A549 (cell line): ENCODE measurements at regions not wholly inside any gene's neighbourhood (a gene's known extent, or its start where the extent isn't known, plus 50 kb on each side); places are given as distances from the start of the nearest gene placed in this dataset.

ENCODE experiments used
- ATAC-seq, 2 experiments: fragments of 200-7000 bp in 1 of 2; fragments of >200 bp in 1 of 2; cut with Nextera tagmentation in 1 of 2; cut with Tn5 transposase in 1 of 2; 3 replicates each; pipeline versions ENCODE4 v1.8.0 to v1.9.1; 2018 to 2020; ENCODE audit warnings: mild to moderate bottlenecking in 1 of 2, moderate library complexity in 1 of 2
- CTCF ChIA-PET: fragments of 300-600 bp; sonication (Branson Sonifier 250); formaldehyde crosslinking; extraction: SDS; loops from one replicate; lab custom pipeline; 2021; ENCODE audit warnings: antibody characterized with exemption, inconsistent platforms; lab: Yijun Ruan, JAX
- POLR2A ChIA-PET: fragments of 350-600 bp; formaldehyde crosslinking; extraction: SDS; loops from one replicate; lab custom pipeline; 2021; ENCODE audit warnings: antibody characterized with exemption, inconsistent platforms; lab: Yijun Ruan, JAX
- DNase-seq, 2 experiments: peaks; one replicate each; pipeline versions ENCODE4 v3.0.0 to v3.0.0-alpha.2; 2011 to 2016; ENCODE audit warnings: low read depth in 1 of 2, low spot score in 1 of 2
- FAIRE-seq: peaks from 2 replicates; lab custom pipeline; 2011; peaks lifted over from hg19 to GRCh38; lab: Jason Lieb, UNC
- H3K27ac ChIP-seq, 2 experiments: fragments of >200 bp; sonication (Bioruptor Twin); formaldehyde crosslinking; 3 replicates each; pipeline ENCODE4 v1.5.1; 2016 to 2017
- H3K4me1 ChIP-seq: fragments of >200 bp; sonication (Bioruptor Twin); formaldehyde crosslinking; 3 replicates; pipeline ENCODE4 v1.6.1; 2016
- H3K4me2 ChIP-seq: fragments of >200 bp; sonication (Bioruptor Twin); formaldehyde crosslinking; 3 replicates; pipeline ENCODE4 v1.6.1; 2016
- H3K4me3 ChIP-seq: fragments of >200 bp; sonication (Bioruptor Twin); formaldehyde crosslinking; 3 replicates; pipeline ENCODE4 v1.5.1; 2016
- H3K9me3 ChIP-seq: fragments of >200 bp; sonication (Bioruptor Twin); formaldehyde crosslinking; 3 replicates; pipeline ENCODE4 v1.6.1; 2016
- ATOH8 ChIP-seq: fragments of 250-450 bp; sonication (Bioruptor Pico); IDR thresholded peaks from 2 replicates; pipeline ENCODE4 v1.5.0; 2020; ENCODE audit warnings: low read depth, mild to moderate bottlenecking, moderate library complexity
- BHLHE40 ChIP-seq: IDR thresholded peaks from 2 replicates; pipeline ENCODE4 v1.6.1; 2012; ENCODE audit warnings: low read depth, low read length, inconsistent platforms
- CBX2 ChIP-seq: fragments of 200-600 bp; sonication (generic); IDR thresholded peaks from 2 replicates; pipeline ENCODE4 v1.6.1; 2016; ENCODE audit warnings: low read depth, mild to moderate bottlenecking, borderline replicate concordance
- CBX8 ChIP-seq: fragments of 200-600 bp; sonication (generic); IDR thresholded peaks from 2 replicates; pipeline ENCODE4 v1.6.1; 2016
- CEBPB ChIP-seq, 2 experiments: fragments of >200 bp in 1 of 2; sonication (Bioruptor Twin) in 1 of 2; formaldehyde crosslinking in 1 of 2; IDR thresholded peaks; 2 replicates each; pipeline ENCODE4 v1.6.1; 2012 to 2016
- CHD2 ChIP-seq: fragments of 150-350 bp; IDR thresholded peaks from 2 replicates; pipeline ENCODE4 v1.6.1; 2014; ENCODE audit warnings: low read length; ENCODE audit not compliant: partially characterized antibody
- CHD4 ChIP-seq: fragments of 200-600 bp; sonication (generic); IDR thresholded peaks from 2 replicates; pipeline ENCODE4 v1.6.1; 2016; ENCODE audit warnings: antibody characterized with exemption, mild to moderate bottlenecking, borderline replicate concordance
- E2F6 ChIP-seq: IDR thresholded peaks from 2 replicates; pipeline ENCODE4 v1.6.1; 2012; ENCODE audit warnings: low read depth, borderline replicate concordance
- EHMT2 ChIP-seq: fragments of 200-600 bp; sonication (generic); IDR thresholded peaks from 2 replicates; pipeline ENCODE4 v1.6.1; 2016; ENCODE audit warnings: antibody characterized with exemption, low read depth, mild to moderate bottlenecking, moderate library complexity
- ELK1 ChIP-seq: fragments of 150-350 bp; IDR thresholded peaks from 2 replicates; pipeline ENCODE4 v1.6.1; 2014; ENCODE audit warnings: low read depth, mild to moderate bottlenecking, low read length
- EP300 ChIP-seq, 2 experiments: fragments of >200 bp; sonication (Bioruptor Twin); formaldehyde crosslinking; IDR thresholded peaks; 2 replicates in 1 of 2; 3 replicates in 1 of 2; pipeline ENCODE4 v1.6.1; 2016 to 2017
- FOSB ChIP-seq: fragments of 250-450 bp; sonication (Bioruptor Pico); IDR thresholded peaks from 2 replicates; pipeline ENCODE4 v1.5.0; 2020; ENCODE audit warnings: mild to moderate bottlenecking, moderate library complexity
- FOXS1 ChIP-seq: fragments of 250-450 bp; sonication (Bioruptor Pico); IDR thresholded peaks from 2 replicates; pipeline ENCODE4 v1.5.0; 2020; ENCODE audit warnings: mild to moderate bottlenecking, moderate library complexity
- HDAC2 ChIP-seq: fragments of 200-600 bp; sonication (generic); IDR thresholded peaks from 2 replicates; pipeline ENCODE4 v1.6.1; 2016
- HEYL ChIP-seq: fragments of 250-450 bp; sonication (Bioruptor Pico); IDR thresholded peaks from 2 replicates; pipeline ENCODE4 v1.8.0; 2021; ENCODE audit warnings: mild to moderate bottlenecking, moderate library complexity
- HOXB13 ChIP-seq: fragments of 250-450 bp; sonication (Bioruptor Pico); IDR thresholded peaks from 2 replicates; pipeline ENCODE4 v1.5.0; 2020; ENCODE audit warnings: low read depth, mild to moderate bottlenecking, moderate library complexity
- HOXB5 ChIP-seq: fragments of 250-450 bp; sonication (Bioruptor Pico); IDR thresholded peaks from 2 replicates; pipeline ENCODE4 v1.5.0; 2020; ENCODE audit warnings: mild to moderate bottlenecking, moderate library complexity
- JUNB ChIP-seq: fragments of >200 bp; sonication (Bioruptor Twin); formaldehyde crosslinking; IDR thresholded peaks from 2 replicates; pipeline ENCODE4 v1.6.1; 2016
- KDM5A ChIP-seq: fragments of 200-600 bp; sonication (generic); IDR thresholded peaks from 2 replicates; pipeline ENCODE4 v1.6.1; 2016; ENCODE audit warnings: antibody characterized with exemption, mild to moderate bottlenecking
- MAFK ChIP-seq: fragments of 450-650 bp; IDR thresholded peaks from 2 replicates; pipeline ENCODE4 v1.6.1; 2014; ENCODE audit not compliant: partially characterized antibody
- NFE2L2 ChIP-seq: fragments of 150-350 bp; conservative IDR thresholded peaks from 2 replicates; pipeline ENCODE4 v1.6.1; 2014; ENCODE audit warnings: low read length
- NR3C1 ChIP-seq: fragments of >200 bp; sonication (Bioruptor Twin); formaldehyde crosslinking; IDR thresholded peaks from 3 replicates; pipeline ENCODE4 v1.6.1; 2017
- PHF8 ChIP-seq: fragments of 200-600 bp; sonication (generic); IDR thresholded peaks from 2 replicates; pipeline ENCODE4 v1.6.1; 2016; ENCODE audit warnings: low read depth, mild to moderate bottlenecking, antibody characterized with exemption, moderate library complexity, borderline replicate concordance
- POLR2AphosphoS2 ChIP-seq: conservative IDR thresholded peaks from 2 replicates; pipeline ENCODE4 v1.6.1; 2012; ENCODE audit warnings: low read length, improper control_type of control experiment, inconsistent platforms
- RAD21 ChIP-seq, 2 experiments: fragments of >200 bp in 1 of 2; sonication (Bioruptor Twin) in 1 of 2; formaldehyde crosslinking in 1 of 2; IDR thresholded peaks in 1 of 2; conservative IDR thresholded peaks in 1 of 2; 2 replicates in 1 of 2; 3 replicates in 1 of 2; pipeline ENCODE4 v1.6.1; 2012 to 2018; ENCODE audit warnings: inconsistent platforms in 1 of 2
- RNF2 ChIP-seq: fragments of 200-600 bp; sonication (generic); IDR thresholded peaks from 2 replicates; pipeline ENCODE4 v1.6.1; 2016; ENCODE audit warnings: low read depth, mild to moderate bottlenecking, antibody characterized with exemption, moderate library complexity, borderline replicate concordance
- TP53 ChIP-seq: fragments of 250-450 bp; sonication (Bioruptor Pico); IDR thresholded peaks from 2 replicates; pipeline ENCODE4 v1.5.0; 2021; ENCODE audit warnings: mild to moderate bottlenecking, moderate library complexity
- ZNF302 ChIP-seq: fragments of 250-450 bp; sonication (Bioruptor Pico); IDR thresholded peaks from 2 replicates; pipeline ENCODE4 v1.9.0; 2021; ENCODE audit warnings: inconsistent platforms, mild to moderate bottlenecking, moderate library complexity
- ZSCAN20 ChIP-seq: fragments of 250-450 bp; sonication (Bioruptor Pico); IDR thresholded peaks from 2 replicates; pipeline ENCODE4 v1.8.0; 2022; ENCODE audit warnings: mild to moderate bottlenecking, moderate library complexity
- WGBS: methylation state at CpG from one replicate; pipeline ENCODE4 v1.1.6; 2017; ENCODE audit errors: missing lambda C conversion rate; 5-methylcytosine and 5-hydroxymethylcytosine counted together

- ATAC-seq (no peak), FAIRE-seq (no peak), DNase-seq (no peak)
- POLR2A ChIA-PET: no interaction called here
- WGBS: 7% methylated on average over 2 of the region's 2 CpGs
- CTCF ChIA-PET: interaction anchor here (0.6 to 0.8 kb wide), 2 partner anchors 310 to 395 kb away, joined by 3 read pairs; no protein-coding TSS in a partner anchor
- TF ChIP-seq HEYL (CRISPR knock-in tag) (no peak), E2F6 (no peak), RAD21 (conservative IDR thresholded peaks at IDR 0.05 in 1 of 2, IDR thresholded peaks at IDR 0.05 in 1 of 2) (no peak), ZSCAN20 (CRISPR knock-in tag) (no peak), TP53 (CRISPR knock-in tag) (no peak), CEBPB (IDR thresholded peaks at IDR 0.05) (no peak), POLR2AphosphoS2 (no peak), FOXS1 (CRISPR knock-in tag) (no peak), CHD2 (no peak)
- Histone ChIP-seq H3K4me3 (no peak overlapping the region), H3K4me2 (no peak overlapping the region), H3K4me1 (no peaks in the 10 kb centered on the region), H3K27ac (no peak overlapping the region), H3K9me3 (no peaks in the 10 kb centered on the region)
These were observed 203.0 kb upstream of the VLDLR start for GRCh38 chr9:2418619-2419018.

GRCh38 chr9:2419347-2419746 is 202.2 kb upstream of the VLDLR start:
- FAIRE-seq (no peak), DNase-seq (no peak)
- WGBS: 3% methylated on average over 2 of the region's 2 CpGs

GRCh38 chr9:2420543-2420942 is 201.0 kb upstream of the VLDLR start:
- POLR2A ChIA-PET: no interaction called here
- Histone ChIP-seq H3K27ac (no peak overlapping the region), H3K9me3 (no peaks in the 10 kb centered on the region), H3K4me2 (no peak overlapping the region), H3K4me3 (no peak overlapping the region), H3K4me1 (no peaks in the 10 kb centered on the region)
- DNase-seq (no peak), ATAC-seq (no peak), FAIRE-seq (no peak)
- TF ChIP-seq HDAC2: no peak
- no peak for TF ChIP-seq ZSCAN20 (CRISPR knock-in tag)
- no peak for TF ChIP-seq EP300 (IDR thresholded peaks at IDR 0.05)
- no peak for TF ChIP-seq JUNB
- TF ChIP-seq NR3C1: no peak
- TF ChIP-seq HOXB13 (CRISPR knock-in tag): no peak
- no peak for TF ChIP-seq CHD4
- no peak for TF ChIP-seq ATOH8 (CRISPR knock-in tag)
- no peak for TF ChIP-seq HOXB5
- 80% methylated on average over 3 of the region's 3 CpGs for WGBS
- CTCF ChIA-PET: no interaction called here

More at GRCh38 chr9:2419347-2419746, 202.2 kb upstream of the VLDLR start:
- no peaks in the 10 kb centered on the region for H3K4me1 ChIP-seq
- no peak overlapping the region for H3K4me2 ChIP-seq
- no peak overlapping the region for H3K27ac ChIP-seq
- H3K9me3 ChIP-seq: no peaks in the 10 kb centered on the region
- no peak for TF ChIP-seq CBX8
- TF ChIP-seq MAFK: no peak
- TF ChIP-seq ZNF302 (CRISPR knock-in tag): no peak
- no peak for TF ChIP-seq HOXB5
- no peak for TF ChIP-seq PHF8
- no peak overlapping the region for H3K4me3 ChIP-seq
- CTCF ChIA-PET: no interaction called here
- POLR2A ChIA-PET: no interaction called here
- ATAC-seq: no peak

GRCh38 chr9:2424619-2425033 is 197.0 kb upstream of the VLDLR start:
- Histone ChIP-seq H3K4me3 (no peak overlapping the region), H3K27ac (no peak overlapping the region), H3K4me2 (no peak overlapping the region), H3K9me3 (no peaks in the 10 kb centered on the region), H3K4me1 (no peaks in the 10 kb centered on the region)
- ATAC-seq: no peak
- DNase-seq: no peak
- 77% methylated on average over 2 of the region's 2 CpGs for WGBS
- ChIA-PET POLR2A (no interaction called here), CTCF (no interaction called here)
- FAIRE-seq: no peak
- no peak for TF ChIP-seq CBX2
- TF ChIP-seq BHLHE40: no peak
- TF ChIP-seq EHMT2: no peak
- TF ChIP-seq NFE2L2: no peak
- TF ChIP-seq HDAC2: no peak
- no peak for TF ChIP-seq FOSB (CRISPR knock-in tag)
- no peak for TF ChIP-seq E2F6
- no peak for TF ChIP-seq KDM5A
- TF ChIP-seq RNF2: no peak
- TF ChIP-seq POLR2AphosphoS2: no peak
- no peak for TF ChIP-seq EP300 (IDR thresholded peaks at IDR 0.05)
- TF ChIP-seq HEYL (CRISPR knock-in tag): no peak
- no peak for TF ChIP-seq ZNF302 (CRISPR knock-in tag)
- TF ChIP-seq ELK1: no peak
- no peak for TF ChIP-seq TP53 (CRISPR knock-in tag)
- no peak for TF ChIP-seq ATOH8 (CRISPR knock-in tag)
